ENCODE measurements at regions not wholly inside any gene's neighbourhood (a gene's known extent, or its start where the extent isn't known, plus 50 kb on each side); places are given as distances from the start of the nearest gene placed in this dataset.

DNA sequence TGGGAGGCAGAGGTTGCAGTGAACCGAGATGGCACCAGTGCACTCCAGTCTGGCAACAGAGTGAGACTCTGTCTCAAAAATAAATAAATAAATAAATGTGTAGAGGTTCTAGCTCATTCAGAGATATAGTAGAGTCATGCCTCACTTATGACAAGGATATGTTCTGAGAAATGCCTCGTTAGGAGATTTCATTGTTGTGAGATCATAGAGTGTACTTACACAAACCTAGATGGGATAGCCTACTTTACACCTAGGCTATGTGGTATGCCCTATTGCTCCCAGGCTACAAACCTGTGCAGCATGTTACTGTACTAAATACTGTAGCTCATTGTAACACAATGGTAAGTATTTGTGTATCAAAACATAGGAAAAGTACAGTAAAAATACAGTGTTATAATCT is 155.3 kb upstream of the JUN start:
- TF ChIP-seq, protein P1, sequence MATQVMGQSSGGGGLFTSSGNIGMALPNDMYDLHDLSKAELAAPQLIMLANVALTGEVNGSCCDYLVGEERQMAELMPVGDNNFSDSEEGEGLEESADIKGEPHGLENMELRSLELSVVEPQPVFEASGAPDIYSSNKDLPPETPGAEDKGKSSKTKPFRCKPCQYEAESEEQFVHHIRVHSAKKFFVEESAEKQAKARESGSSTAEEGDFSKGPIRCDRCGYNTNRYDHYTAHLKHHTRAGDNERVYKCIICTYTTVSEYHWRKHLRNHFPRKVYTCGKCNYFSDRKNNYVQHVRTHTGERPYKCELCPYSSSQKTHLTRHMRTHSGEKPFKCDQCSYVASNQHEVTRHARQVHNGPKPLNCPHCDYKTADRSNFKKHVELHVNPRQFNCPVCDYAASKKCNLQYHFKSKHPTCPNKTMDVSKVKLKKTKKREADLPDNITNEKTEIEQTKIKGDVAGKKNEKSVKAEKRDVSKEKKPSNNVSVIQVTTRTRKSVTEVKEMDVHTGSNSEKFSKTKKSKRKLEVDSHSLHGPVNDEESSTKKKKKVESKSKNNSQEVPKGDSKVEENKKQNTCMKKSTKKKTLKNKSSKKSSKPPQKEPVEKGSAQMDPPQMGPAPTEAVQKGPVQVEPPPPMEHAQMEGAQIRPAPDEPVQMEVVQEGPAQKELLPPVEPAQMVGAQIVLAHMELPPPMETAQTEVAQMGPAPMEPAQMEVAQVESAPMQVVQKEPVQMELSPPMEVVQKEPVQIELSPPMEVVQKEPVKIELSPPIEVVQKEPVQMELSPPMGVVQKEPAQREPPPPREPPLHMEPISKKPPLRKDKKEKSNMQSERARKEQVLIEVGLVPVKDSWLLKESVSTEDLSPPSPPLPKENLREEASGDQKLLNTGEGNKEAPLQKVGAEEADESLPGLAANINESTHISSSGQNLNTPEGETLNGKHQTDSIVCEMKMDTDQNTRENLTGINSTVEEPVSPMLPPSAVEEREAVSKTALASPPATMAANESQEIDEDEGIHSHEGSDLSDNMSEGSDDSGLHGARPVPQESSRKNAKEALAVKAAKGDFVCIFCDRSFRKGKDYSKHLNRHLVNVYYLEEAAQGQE (IDR thresholded peaks at IDR 0.05; ENCODE audit: insufficient read depth in 1 of 2, low read depth in 2 of 2, low read length in 2 of 2): no peak
- TF ChIP-seq FOXP2 (optimal IDR thresholded peaks at IDR 0.05; ENCODE audit: borderline replicate concordance, extremely low read depth, extremely low read length, insufficient read depth) (no peak), TAF1 (IDR thresholded peaks at IDR 0.05; ENCODE audit: borderline replicate concordance, insufficient read depth, low read length) (no peak), SIN3A (IDR thresholded peaks at IDR 0.05; ENCODE audit: borderline replicate concordance, insufficient read depth, low read length) (no peak), POLR2AphosphoS5 (IDR thresholded peaks at IDR 0.05; ENCODE audit: low read depth, low read length) (no peak)

- TF ChIP-seq, protein P1 (IDR thresholded peaks at IDR 0.05; ENCODE audit: insufficient read depth in 1 of 2, low read depth in 2 of 2, low read length in 2 of 2): no peak
- no peak for TF ChIP-seq FOXP2 (optimal IDR thresholded peaks at IDR 0.05; ENCODE audit: borderline replicate concordance, extremely low read depth, extremely low read length, insufficient read depth)
- no peak for TF ChIP-seq SIN3A (IDR thresholded peaks at IDR 0.05; ENCODE audit: borderline replicate concordance, insufficient read depth, low read length)
- no peak for TF ChIP-seq POLR2AphosphoS5 (IDR thresholded peaks at IDR 0.05; ENCODE audit: low read depth, low read length)
- TF ChIP-seq TAF1 (IDR thresholded peaks at IDR 0.05; ENCODE audit: borderline replicate concordance, insufficient read depth, low read length): no peak
Observed at GRCh38 chr1:58939666-58940370, 156.0 kb upstream of the JUN start.

GRCh38 chr1:58941471-58942289 is 157.8 kb upstream of the JUN start:
- no peak for TF ChIP-seq POLR2AphosphoS5 (IDR thresholded peaks at IDR 0.05; ENCODE audit: low read depth, low read length)
- no peak for TF ChIP-seq FOXP2 (optimal IDR thresholded peaks at IDR 0.05; ENCODE audit: borderline replicate concordance, extremely low read depth, extremely low read length, insufficient read depth)
- TF ChIP-seq, protein P1 (IDR thresholded peaks at IDR 0.05; ENCODE audit: insufficient read depth in 1 of 2, low read depth in 2 of 2, low read length in 2 of 2): no peak
- no peak for TF ChIP-seq TAF1 (IDR thresholded peaks at IDR 0.05; ENCODE audit: borderline replicate concordance, insufficient read depth, low read length)
- TF ChIP-seq SIN3A (IDR thresholded peaks at IDR 0.05; ENCODE audit: borderline replicate concordance, insufficient read depth, low read length): no peak

- TF ChIP-seq, protein P1 (IDR thresholded peaks at IDR 0.05; ENCODE audit: insufficient read depth in 1 of 2, low read depth in 2 of 2, low read length in 2 of 2): no peak
- TF ChIP-seq SIN3A (IDR thresholded peaks at IDR 0.05; ENCODE audit: borderline replicate concordance, insufficient read depth, low read length) (no peak), POLR2AphosphoS5 (IDR thresholded peaks at IDR 0.05; ENCODE audit: low read depth, low read length) (no peak), FOXP2 (optimal IDR thresholded peaks at IDR 0.05; ENCODE audit: borderline replicate concordance, extremely low read depth, extremely low read length, insufficient read depth) (no peak), TAF1 (IDR thresholded peaks at IDR 0.05; ENCODE audit: borderline replicate concordance, insufficient read depth, low read length) (no peak)
Observed at GRCh38 chr1:58942759-58943191, 158.9 kb upstream of the JUN start.

Data from PFSK-1 (cell line).